Neural progenitor cell (in vitro differentiated cells): ENCODE measurements at regions not wholly inside any gene's neighbourhood (a gene's known extent, or its start where the extent isn't known, plus 50 kb on each side); places are given as distances from the start of the nearest gene placed in this dataset.

Experiments
- DNase-seq: peaks from one replicate; pipeline ENCODE4 v3.0.0-alpha.2; 2016; ENCODE audit warnings: low spot score
- H2AFZ ChIP-seq: fragments of 200-600 bp; sonication (generic); replicated peaks from 2 replicates; pipeline ENCODE4 v1.6.1; 2016; ENCODE audit warnings: antibody characterized with exemption
- H3F3A ChIP-seq: fragments of 200-600 bp; sonication (generic); 2 replicates; pipeline ENCODE4 v1.6.1; 2016; ENCODE audit warnings: antibody characterized with exemption, low read depth
- H3K27ac ChIP-seq: fragments of 200-600 bp; sonication (generic); 2 replicates; pipeline ENCODE4 v1.5.1; 2016; ENCODE audit warnings: mild to moderate bottlenecking
- H3K27me3 ChIP-seq: fragments of 200-600 bp; sonication (generic); 2 replicates; pipeline ENCODE4 v1.6.1; 2016; ENCODE audit warnings: mild to moderate bottlenecking, moderate library complexity
- H3K36me3 ChIP-seq: fragments of 200-600 bp; sonication (generic); 2 replicates; pipeline ENCODE4 v1.5.1; 2016
- H3K4me1 ChIP-seq: fragments of 200-600 bp; sonication (generic); 2 replicates; pipeline ENCODE4 v1.6.1; 2016; ENCODE audit warnings: mixed run types
- H3K4me2 ChIP-seq: fragments of 200-600 bp; sonication (generic); 2 replicates; pipeline ENCODE4 v1.6.1; 2016
- H3K4me3 ChIP-seq: fragments of 200-600 bp; sonication (generic); 2 replicates; pipeline ENCODE4 v1.5.1; 2016
- H3K79me2 ChIP-seq: fragments of 200-600 bp; sonication (generic); 2 replicates; pipeline ENCODE4 v1.6.1; 2016; ENCODE audit warnings: low read depth
- H3K9ac ChIP-seq: fragments of 200-600 bp; sonication (generic); 2 replicates; pipeline ENCODE4 v1.6.1; 2016
- H3K9me3 ChIP-seq: fragments of 200-600 bp; sonication (generic); 2 replicates; pipeline ENCODE4 v1.5.1; 2016; ENCODE audit warnings: low read depth
- H4K20me1 ChIP-seq: fragments of 200-600 bp; sonication (generic); 2 replicates; pipeline ENCODE4 v1.6.1; 2016; ENCODE audit warnings: low read depth
- H3K27ac Mint-ChIP-seq: 3 replicates; pipeline ENCODE4 v1.8.0; 2021; ENCODE audit warnings: mixed read lengths
- H3K27me3 Mint-ChIP-seq: 2 replicates; pipeline ENCODE4 v1.8.0; 2022; ENCODE audit warnings: low read depth, mild to moderate bottlenecking, inconsistent platforms, moderate library complexity, mixed read lengths; ENCODE audit not compliant: insufficient read depth
- H3K36me3 Mint-ChIP-seq: 3 replicates; pipeline ENCODE4 v1.8.0; 2021; ENCODE audit warnings: mixed read lengths
- H3K4me1 Mint-ChIP-seq: 3 replicates; pipeline ENCODE4 v1.8.0; 2021; ENCODE audit warnings: mixed read lengths
- H3K4me3 Mint-ChIP-seq: 3 replicates; pipeline ENCODE4 v1.8.0; 2021; ENCODE audit warnings: mild to moderate bottlenecking, moderate library complexity, mixed read lengths
- H3K9me3 Mint-ChIP-seq: 3 replicates; pipeline ENCODE4 v1.8.0; 2020; ENCODE audit warnings: mixed read lengths
- CTCF ChIP-seq: fragments of 200-600 bp; sonication (generic); IDR thresholded peaks from 2 replicates; pipeline ENCODE4 v1.5.1; 2017; ENCODE audit warnings: antibody characterized with exemption, mild to moderate bottlenecking
- EZH2 ChIP-seq: fragments of 200-600 bp; sonication (generic); IDR thresholded peaks from 2 replicates; pipeline ENCODE4 v1.6.1; 2017; ENCODE audit warnings: antibody characterized with exemption, mild to moderate bottlenecking, moderate library complexity
- EZH2phosphoT487 ChIP-seq: fragments of 200-600 bp; sonication (generic); IDR thresholded peaks from 2 replicates; pipeline ENCODE4 v1.6.1; 2017; ENCODE audit warnings: antibody characterized with exemption

DNA sequence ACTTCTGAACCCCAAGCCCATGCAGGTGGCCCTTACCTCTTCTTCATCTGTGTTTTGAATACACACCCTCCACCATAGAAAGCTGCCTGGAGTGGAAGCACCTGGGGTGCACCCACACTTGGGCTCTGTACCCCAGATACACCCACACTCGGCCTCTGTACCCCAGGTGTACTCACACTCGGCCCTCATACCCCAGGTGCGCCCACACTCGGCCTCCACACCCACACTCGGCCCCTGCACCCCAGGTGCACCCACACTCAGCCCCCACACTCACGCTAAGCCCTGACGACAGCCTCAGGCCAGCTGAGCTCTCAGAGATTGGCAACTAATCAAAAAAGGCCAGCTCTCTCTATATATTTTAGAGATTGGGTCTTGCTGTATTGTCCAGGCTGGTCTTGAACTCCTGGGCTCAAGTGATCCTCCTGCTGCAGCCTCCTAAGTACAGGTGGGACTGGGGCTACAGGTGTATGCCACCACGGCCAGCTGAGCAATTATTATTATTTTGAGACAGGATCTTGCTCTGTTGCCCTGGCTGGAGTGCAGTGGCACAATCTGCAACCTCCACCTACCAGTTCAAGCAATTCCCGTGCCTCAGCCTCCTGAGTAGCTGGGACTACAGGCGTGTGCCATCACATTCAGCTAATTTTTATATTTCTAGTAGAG is 68.9 kb downstream of the PEX11G start:
- Mint-ChIP-seq H3K27me3 (peaks cover 2% of the 10 kb centered on the region), H3K4me3 (no peak overlapping the region), H3K27ac (no peak overlapping the region), H3K36me3 (no peaks in the 10 kb centered on the region), H3K9me3 (no peaks in the 10 kb centered on the region), H3K4me1 (peaks cover 3% of the 10 kb centered on the region)
- H3K27ac ChIP-seq = no peak overlapping the region
- no peaks in the 10 kb centered on the region for H3K27me3 ChIP-seq
- H3K9me3 ChIP-seq = no peaks in the 10 kb centered on the region
- no peaks in the 10 kb centered on the region for H3K4me1 ChIP-seq
- no peak overlapping the region for H3K4me3 ChIP-seq
- no peak overlapping the region for H3K4me2 ChIP-seq
- no peaks in the 10 kb centered on the region for H3F3A ChIP-seq
- H3K9ac ChIP-seq = no peak overlapping the region
- peaks cover 26% of the 10 kb centered on the region for H3K79me2 ChIP-seq
- TF ChIP-seq EZH2phosphoT487 (no peak), CTCF (no peak), EZH2 (no peak)
- peaks cover 14% of the 10 kb centered on the region for H4K20me1 ChIP-seq
- no peak for DNase-seq
- H2AFZ ChIP-seq = no peak overlapping the region
- H3K36me3 ChIP-seq = no peaks in the 10 kb centered on the region

DNA sequence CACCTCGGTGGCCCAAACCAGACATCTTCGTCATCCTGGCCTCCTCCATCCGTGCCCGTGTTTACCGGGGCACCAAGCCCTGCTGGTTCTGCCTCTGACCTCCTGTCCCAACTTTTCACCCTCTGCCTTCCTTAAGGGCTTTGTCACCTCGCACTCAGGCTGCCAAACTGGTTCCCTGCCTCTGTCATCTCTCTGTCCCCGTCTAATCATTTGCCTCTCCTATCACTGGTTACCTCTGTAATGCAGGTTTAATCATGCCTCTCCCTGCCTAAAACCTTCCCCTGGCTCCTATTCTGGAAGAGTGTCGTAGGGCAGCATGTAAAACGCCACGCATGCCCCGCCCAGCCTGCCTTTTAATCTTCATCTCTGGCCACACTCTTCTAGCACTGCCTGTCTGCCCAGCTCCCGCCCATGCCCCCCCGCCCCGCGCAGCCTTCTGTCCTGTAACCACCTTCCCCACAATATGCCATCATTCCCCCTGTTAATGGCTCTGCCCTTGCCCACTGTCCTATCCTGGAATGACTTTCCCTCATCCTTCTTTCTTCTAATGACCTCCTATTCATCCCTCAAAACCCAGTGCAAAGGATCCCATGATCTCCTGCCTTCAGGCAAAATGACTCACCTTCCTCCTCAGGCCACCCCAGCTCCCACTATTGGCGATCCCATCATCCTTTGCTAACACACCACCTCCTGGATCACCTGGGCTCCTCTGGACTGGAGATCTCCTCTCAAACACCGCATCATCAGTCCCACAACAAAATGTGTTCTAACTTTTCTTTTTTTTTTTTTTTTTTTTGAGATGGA is 66.7 kb downstream of the PEX11G start:
- no peaks in the 10 kb centered on the region for H3F3A ChIP-seq
- no peaks in the 10 kb centered on the region for H3K9me3 ChIP-seq
- H3K27me3 ChIP-seq = no peaks in the 10 kb centered on the region
- peaks cover 21% of the 10 kb centered on the region for H4K20me1 ChIP-seq
- H3K9ac ChIP-seq = no peak overlapping the region
- H3K36me3 Mint-ChIP-seq = no peaks in the 10 kb centered on the region
- H3K79me2 ChIP-seq = peaks cover 14% of the 10 kb centered on the region
- no peak overlapping the region for H3K4me3 Mint-ChIP-seq
- no peaks in the 10 kb centered on the region for H3K4me1 ChIP-seq
- no peak overlapping the region for H2AFZ ChIP-seq
- peak overlapping the region; percentile 78 for H3K27ac Mint-ChIP-seq
- no peak for DNase-seq
- no peak for TF ChIP-seq CTCF
- TF ChIP-seq EZH2 = no peak
- TF ChIP-seq EZH2phosphoT487 = no peak
- H3K4me2 ChIP-seq = no peak overlapping the region
- peaks cover 3% of the 10 kb centered on the region for H3K4me1 Mint-ChIP-seq
- no peaks in the 10 kb centered on the region for H3K9me3 Mint-ChIP-seq
- peaks cover 2% of the 10 kb centered on the region for H3K27me3 Mint-ChIP-seq
- no peak overlapping the region for H3K27ac ChIP-seq
- no peak overlapping the region for H3K4me3 ChIP-seq
- H3K36me3 ChIP-seq = no peaks in the 10 kb centered on the region
